DND-41 (cell line): ENCODE measurements at regions not wholly inside any gene's neighbourhood (a gene's known extent, or its start where the extent isn't known, plus 50 kb on each side); places are given as distances from the start of the nearest gene placed in this dataset.
"Not testable (repeated sequence)": the region's sequence is repeated elsewhere in the genome, so short reads cannot be mapped to it uniquely, and the experiment has no call there.

Experiments used
- ATAC-seq: fragments of 200-7000 bp; cut with Tn5 transposase; 3 replicates; pipeline ENCODE4 v1.9.1; 2021; ENCODE audit warnings: low read depth; ENCODE audit not compliant: insufficient read depth
- DNase-seq: peaks from one replicate; pipeline ENCODE4 v3.0.0-alpha.2; 2020
- H2AFZ ChIP-seq: 2 replicates; pipeline ENCODE4 v1.6.0; 2012; ENCODE audit warnings: low read depth, low read length
- H3K27ac ChIP-seq: 2 replicates; pipeline ENCODE4 v1.5.1; 2012; ENCODE audit warnings: low read length, inconsistent platforms
- H3K27me3 ChIP-seq: fragments of 200-600 bp; sonication (generic); 2 replicates; pipeline ENCODE4 v1.6.0; 2012; ENCODE audit warnings: low read length, mild to moderate bottlenecking, inconsistent platforms; ENCODE audit not compliant: insufficient read depth, poor library complexity
- H3K36me3 ChIP-seq: 2 replicates; pipeline ENCODE4 v1.5.1; 2012; ENCODE audit warnings: low read length, inconsistent platforms; ENCODE audit not compliant: insufficient read depth
- H3K4me1 ChIP-seq: 2 replicates; pipeline ENCODE4 v1.5.1; 2012; ENCODE audit warnings: mild to moderate bottlenecking, low read length; ENCODE audit not compliant: insufficient read depth
- H3K4me2 ChIP-seq: 2 replicates; pipeline ENCODE4 v1.6.0; 2012; ENCODE audit warnings: mild to moderate bottlenecking, moderate library complexity, low read length, inconsistent platforms; ENCODE audit not compliant: insufficient read depth
- H3K4me3 ChIP-seq, 2 experiments: fragments of 200-600 bp in 1 of 2; shearing (Covaris generic) in 1 of 2; 2 replicates each; pipeline ENCODE4 v1.5.1; 2012 to 2016; ENCODE audit warnings: inconsistent platforms in 2 of 2, low read length in 2 of 2, mild to moderate bottlenecking in 2 of 2, low read depth in 1 of 2, moderate library complexity in 1 of 2
- H3K79me2 ChIP-seq: 2 replicates; pipeline ENCODE4 v1.6.0; 2012; ENCODE audit warnings: low read length, inconsistent platforms; ENCODE audit not compliant: insufficient read depth
- H3K9ac ChIP-seq: 2 replicates; pipeline ENCODE4 v1.6.0; 2012; ENCODE audit warnings: low read depth, mild to moderate bottlenecking, inconsistent platforms, low read length, moderate library complexity
- H3K9me3 ChIP-seq: 2 replicates; pipeline ENCODE4 v1.5.1; 2012; ENCODE audit warnings: low read length, moderate library complexity, mild to moderate bottlenecking, inconsistent platforms; ENCODE audit not compliant: insufficient read depth, severe bottlenecking
- H4K20me1 ChIP-seq: 2 replicates; pipeline ENCODE4 v1.6.0; 2012; ENCODE audit warnings: low read length; ENCODE audit not compliant: insufficient read depth
- EZH2 ChIP-seq: IDR thresholded peaks from 3 replicates; pipeline ENCODE4 v1.6.1; 2012; ENCODE audit warnings: borderline replicate concordance, low read depth, mild to moderate bottlenecking, moderate library complexity, low read length, inconsistent platforms; ENCODE audit not compliant: severe bottlenecking
- TF ChIP-seq, protein P1 (sequence below): IDR thresholded peaks from 2 replicates; pipeline ENCODE4 v1.5.1; 2012; ENCODE audit warnings: borderline replicate concordance, low read length, moderate library complexity, mild to moderate bottlenecking; ENCODE audit not compliant: poor library complexity, severe bottlenecking; ENCODE audit errors: extremely low read depth

DNA sequence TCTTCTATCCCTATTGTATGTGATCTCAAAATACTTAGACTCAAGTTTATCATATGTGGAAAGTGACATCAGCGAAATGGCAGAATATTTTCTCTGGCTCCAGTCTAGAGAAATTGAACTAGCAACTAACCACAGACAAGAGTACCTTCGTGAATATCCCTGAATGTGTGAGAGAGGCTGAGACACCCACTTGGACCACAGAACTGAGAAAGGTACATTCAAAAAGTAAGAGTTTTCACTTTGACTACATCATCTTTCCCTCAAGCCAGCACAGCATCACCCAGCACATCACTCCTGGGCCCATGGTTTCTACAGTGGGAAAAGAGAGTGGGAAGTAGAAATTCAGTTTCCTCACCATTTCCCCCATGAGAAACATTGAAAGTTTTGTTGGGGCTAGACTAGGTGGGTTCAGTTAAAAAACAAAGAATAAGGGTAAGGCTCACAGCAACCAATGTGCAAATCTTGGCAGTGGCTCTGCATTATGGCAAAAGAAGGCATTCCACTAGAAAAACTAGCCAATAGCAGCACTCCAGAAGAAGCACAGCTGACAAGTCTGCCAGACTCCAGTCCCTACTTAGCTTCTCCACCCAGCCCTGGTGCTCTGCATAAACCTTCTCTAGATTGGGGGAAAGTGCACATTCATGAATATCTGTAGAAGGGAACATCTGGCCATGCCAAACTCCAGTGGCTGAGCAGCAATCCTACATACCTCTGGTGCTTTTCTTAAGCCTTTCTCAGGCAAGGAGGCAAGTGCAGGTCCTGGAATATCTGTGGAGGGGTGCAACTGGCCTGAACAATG is 225.6 kb upstream of the VLDLR start:
- no peaks in the 10 kb centered on the region for H3K36me3 ChIP-seq
- H3K9ac ChIP-seq: no peak overlapping the region
- DNase-seq: no peak
- no peak overlapping the region for H3K4me3 ChIP-seq
- no peaks in the 10 kb centered on the region for H3K9me3 ChIP-seq
- no peak overlapping the region for H3K4me2 ChIP-seq
- no peaks in the 10 kb centered on the region for H4K20me1 ChIP-seq
- H2AFZ ChIP-seq: no peak overlapping the region
- TF ChIP-seq EZH2: no peak
- TF ChIP-seq, protein P1, sequence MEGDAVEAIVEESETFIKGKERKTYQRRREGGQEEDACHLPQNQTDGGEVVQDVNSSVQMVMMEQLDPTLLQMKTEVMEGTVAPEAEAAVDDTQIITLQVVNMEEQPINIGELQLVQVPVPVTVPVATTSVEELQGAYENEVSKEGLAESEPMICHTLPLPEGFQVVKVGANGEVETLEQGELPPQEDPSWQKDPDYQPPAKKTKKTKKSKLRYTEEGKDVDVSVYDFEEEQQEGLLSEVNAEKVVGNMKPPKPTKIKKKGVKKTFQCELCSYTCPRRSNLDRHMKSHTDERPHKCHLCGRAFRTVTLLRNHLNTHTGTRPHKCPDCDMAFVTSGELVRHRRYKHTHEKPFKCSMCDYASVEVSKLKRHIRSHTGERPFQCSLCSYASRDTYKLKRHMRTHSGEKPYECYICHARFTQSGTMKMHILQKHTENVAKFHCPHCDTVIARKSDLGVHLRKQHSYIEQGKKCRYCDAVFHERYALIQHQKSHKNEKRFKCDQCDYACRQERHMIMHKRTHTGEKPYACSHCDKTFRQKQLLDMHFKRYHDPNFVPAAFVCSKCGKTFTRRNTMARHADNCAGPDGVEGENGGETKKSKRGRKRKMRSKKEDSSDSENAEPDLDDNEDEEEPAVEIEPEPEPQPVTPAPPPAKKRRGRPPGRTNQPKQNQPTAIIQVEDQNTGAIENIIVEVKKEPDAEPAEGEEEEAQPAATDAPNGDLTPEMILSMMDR: no peak
- no peak for ATAC-seq
- H3K27ac ChIP-seq: no peak overlapping the region
- H3K4me1 ChIP-seq: no peaks in the 10 kb centered on the region
- no peaks in the 10 kb centered on the region for H3K79me2 ChIP-seq
- H3K27me3 ChIP-seq: no peaks in the 10 kb centered on the region

DNA sequence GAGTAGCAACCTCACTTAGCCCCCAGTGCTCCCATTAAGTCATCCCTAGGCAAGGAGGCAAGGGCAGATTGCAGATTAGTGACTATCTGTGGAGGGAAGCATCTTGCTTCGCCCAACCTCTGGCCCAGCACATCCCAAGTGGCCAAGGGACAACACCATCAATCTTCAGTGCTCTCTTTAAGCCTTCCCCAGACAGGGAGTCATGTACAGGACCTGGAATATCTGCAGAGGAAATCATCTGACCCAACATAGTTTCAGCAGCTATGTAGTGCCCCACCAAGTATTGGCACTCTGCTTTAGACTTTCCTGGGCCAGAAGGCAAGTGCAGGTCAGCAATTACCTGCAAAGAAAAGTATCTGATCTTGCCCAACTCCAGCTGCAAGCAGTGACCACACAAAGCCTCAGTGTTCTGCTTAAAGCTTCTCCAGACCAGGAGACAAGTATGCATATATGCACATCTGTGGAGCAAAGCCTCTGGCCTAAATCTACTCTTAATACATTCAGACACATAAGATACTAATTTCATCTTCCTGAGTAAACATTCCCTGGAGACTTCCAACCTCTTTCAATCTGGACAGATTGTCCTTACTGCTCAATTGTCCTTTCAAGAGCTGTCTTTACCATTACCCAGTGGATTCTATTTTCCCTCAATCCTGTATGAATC is 224.8 kb upstream of the VLDLR start:
- Histone ChIP-seq H3K4me1 (no peaks in the 10 kb centered on the region), H3K9ac (no peak overlapping the region), H3K79me2 (no peaks in the 10 kb centered on the region), H3K27me3 (no peaks in the 10 kb centered on the region), H3K4me2 (no peak overlapping the region), H3K9me3 (no peaks in the 10 kb centered on the region), H3K36me3 (no peaks in the 10 kb centered on the region), H3K4me3 (no peak overlapping the region), H4K20me1 (no peaks in the 10 kb centered on the region), H2AFZ (no peak overlapping the region), H3K27ac (no peak overlapping the region)
- TF ChIP-seq, protein P1: no peak
- TF ChIP-seq EZH2: no peak
- DNase-seq: no peak
- ATAC-seq: no peak

DNA sequence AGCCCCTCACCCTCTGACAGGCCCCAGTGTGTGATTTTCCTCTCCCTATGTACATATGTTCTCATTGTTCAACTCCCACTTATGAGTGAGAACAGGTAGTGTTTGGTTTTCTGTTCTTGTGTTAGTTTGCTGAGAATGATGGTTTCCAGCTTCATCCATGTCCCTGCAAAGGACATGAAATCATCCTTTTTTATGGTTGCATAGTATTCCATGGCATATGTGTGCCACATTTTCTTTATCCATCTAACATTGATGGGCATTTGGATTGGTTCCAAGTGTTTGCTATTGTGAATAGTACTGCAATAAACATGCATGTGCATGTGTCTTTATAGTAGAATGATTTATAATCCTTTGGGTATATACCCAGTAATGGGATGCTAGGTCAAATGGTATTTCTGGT is 223.7 kb upstream of the VLDLR start:
- not testable (repeated sequence) for H3K9ac ChIP-seq, ATAC-seq, H3K27ac ChIP-seq, H3K36me3 ChIP-seq, DNase-seq, H3K4me1 ChIP-seq, H2AFZ ChIP-seq, H3K4me3 ChIP-seq, H3K9me3 ChIP-seq, H3K27me3 ChIP-seq, H3K79me2 ChIP-seq, H3K4me2 ChIP-seq, H4K20me1 ChIP-seq

DNA sequence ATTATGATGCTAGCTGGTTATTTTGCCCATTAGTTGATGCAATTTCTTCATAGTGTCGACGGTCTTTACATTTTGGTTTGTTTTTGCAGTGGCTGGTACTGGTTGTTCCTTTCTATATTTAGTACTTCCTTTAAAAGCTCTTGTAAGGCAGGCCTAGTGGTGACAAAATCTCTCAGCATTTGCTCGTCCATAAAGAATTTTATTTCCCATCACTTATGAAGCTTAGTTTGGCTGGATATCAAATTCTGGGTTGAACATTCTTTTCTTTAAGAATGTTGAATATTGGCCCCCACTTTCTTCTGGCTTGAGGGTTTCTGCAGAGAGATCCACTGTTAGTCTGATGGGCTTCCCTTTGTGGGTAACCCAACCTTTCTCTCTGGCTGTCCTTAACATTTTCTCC is 219.8 kb upstream of the VLDLR start:
- H2AFZ ChIP-seq, H3K4me1 ChIP-seq, H4K20me1 ChIP-seq, H3K4me3 ChIP-seq, ATAC-seq, H3K79me2 ChIP-seq, DNase-seq, H3K9ac ChIP-seq, H3K4me2 ChIP-seq, H3K36me3 ChIP-seq, H3K27me3 ChIP-seq, H3K27ac ChIP-seq, H3K9me3 ChIP-seq: not testable (repeated sequence)
